Heart right ventricle (tissue), 16 donors: ENCODE measurements at regions not wholly inside any gene's neighbourhood (a gene's known extent, or its start where the extent isn't known, plus 50 kb on each side); places are given as distances from the start of the nearest gene placed in this dataset.

Source experiments
- ATAC-seq, 8 donors: fragments of 200-7000 bp; cut with Tn5 transposase; one replicate each; pipeline ENCODE4 v1.9.1; 2020; ENCODE audit warnings: mild to moderate bottlenecking in 8 of 8, moderate library complexity in 8 of 8, moderate number of reproducible peaks in 1 of 8
- DNase-seq, 2 donors: peaks; one replicate each; pipeline ENCODE4 v3.0.0-alpha.2; 2020
- H3K27ac ChIP-seq, 10 donors: fragments of 200-600 bp; sonication (generic) in 2 of 10; one replicate each; pipeline versions ENCODE4 v1.5.0 to v1.8.0; 2020 to 2022; ENCODE audit warnings: mild to moderate bottlenecking in 3 of 10
- H3K27me3 ChIP-seq, 7 donors: fragments of 200-600 bp; one replicate each; pipeline ENCODE4 v1.8.0; 2021 to 2022; ENCODE audit warnings: mild to moderate bottlenecking in 2 of 7
- H3K36me3 ChIP-seq, 9 donors: fragments of 200-600 bp; sonication (generic) in 1 of 9; one replicate each; pipeline versions ENCODE4 v1.5.0 to v1.8.0; 2020 to 2022; ENCODE audit warnings: mild to moderate bottlenecking in 2 of 9
- H3K4me1 ChIP-seq, 9 donors: fragments of 200-600 bp; sonication (generic) in 1 of 9; one replicate each; pipeline versions ENCODE4 v1.5.0 to v1.8.0; 2020 to 2022; ENCODE audit warnings: mild to moderate bottlenecking in 4 of 9
- H3K4me3 ChIP-seq, 10 donors: fragments of 200-600 bp; sonication (generic) in 2 of 10; one replicate each; pipeline versions ENCODE4 v1.5.0 to v1.8.0; 2020 to 2022; ENCODE audit warnings: mild to moderate bottlenecking in 7 of 10, moderate library complexity in 2 of 10
- H3K9me3 ChIP-seq, 11 donors: fragments of 200-600 bp in 10 of 11; sonication (generic) in 2 of 11; one replicate each; pipeline versions ENCODE4 v1.5.0 to v1.8.0; 2013 to 2022; ENCODE audit warnings: mild to moderate bottlenecking in 2 of 11, control low read depth in 1 of 11, moderate library complexity in 1 of 11
- CTCF ChIP-seq, 9 donors: fragments of 200-600 bp; sonication (generic) in 2 of 9; IDR thresholded peaks; one replicate each; pipeline versions ENCODE4 v1.5.0 to v1.8.0; 2021 to 2022; ENCODE audit warnings: antibody characterized with exemption in 9 of 9, mild to moderate bottlenecking in 5 of 9, moderate library complexity in 1 of 9
- WGBS, 2 donors: extraction: QIAGEN DNeasy Blood & Tissue Kit; methylation state at CpG; one replicate each; pipeline ENCODE4 v1.1.7; 2013; ENCODE audit warnings: inconsistent platforms in 1 of 2; 5-methylcytosine and 5-hydroxymethylcytosine counted together
- intact Hi-C, 10 donors: fragments of 100-400 bp; cut with DNase I; formaldehyde crosslinking; loops; one replicate each; pipeline versions ENCODE4 v1.11.1 to v1.14.2; 2022
- donor health status: Arrhythmogenic right ventricular cardiomyopathy.
- donor health status: ischemic (EF 13 %, LVEDD 7.1; RV severe dilation, severe dysfunction).
- donor health status: healthy with polysubstance abuse.
- donor health status: DM: no; HTN: yes; CAD: no.
- donor health status: DM: no; HTN: no; CAD: no.
- donor health status: ischemic (EF 25% LVEDD 6.9; RV normal size, moderate dysfunction).
- donor health status: ischemic (EF 25% LVEDD 5.7; RV mildly dilated, moderate dysfunction).
- donor health status: healthy.
- donor health status: DM: yes; HTN: yes; CAD: no.
- donor health status: Ischemic cardiomyopathy.
- donor health status: ischemic (EF 35%, LVEDD 5.7; RV mildly dilated, moderate dysfunction).
- donor health status: nonischemic (EF 11% LVEDD 7.7; RV severe dilation, severe dysfunction).
- donor health status: DM: yes; HTN: yes; CAD: no.
- donor health status: PGD.
- donor health status: ischemic (EF 29% LVEDD 5.4; RV normal size, mild dysfunction).
- donor health status: nonischemic (EF 23%, LVEDD 6.1; RV moderate dilation, normal function).

GRCh38 chr5:60338846-60339245, 361.1 kb downstream of the DEPDC1B start:
- H3K9me3 ChIP-seq, result no peaks in the 10 kb centered on the region
- H3K4me3 ChIP-seq, result no peak overlapping the region
- intact Hi-C loops, result no loop called here
- no peaks in the 10 kb centered on the region for H3K4me1 ChIP-seq
- no peak for TF ChIP-seq CTCF (IDR thresholded peaks at IDR 0.05)
- 94 to 99% methylated on average over 3 of the region's 3 CpGs for WGBS, 2 donors
- no peaks in the 10 kb centered on the region for H3K27me3 ChIP-seq
- ATAC-seq, result no peak
- H3K36me3 ChIP-seq, result no peaks in the 10 kb centered on the region
- H3K27ac ChIP-seq, result no peak overlapping the region
- DNase-seq, result no peak

- no peaks in the 10 kb centered on the region for H3K4me1 ChIP-seq
- no peak for DNase-seq
- H3K36me3 ChIP-seq, result no peaks in the 10 kb centered on the region
- H3K9me3 ChIP-seq, result no peaks in the 10 kb centered on the region
- no peak overlapping the region for H3K27ac ChIP-seq
- no peak overlapping the region for H3K4me3 ChIP-seq
- no peaks in the 10 kb centered on the region for H3K27me3 ChIP-seq
- intact Hi-C loops, result no loop called here
- no peak for TF ChIP-seq CTCF (IDR thresholded peaks at IDR 0.05)
- no peak for ATAC-seq
Measured at GRCh38 chr5:60336491-60336890, 363.5 kb downstream of the DEPDC1B start.

GRCh38 chr5:60335913-60336312, 364.1 kb downstream of the DEPDC1B start:
- intact Hi-C loops, result no loop called here
- H3K9me3 ChIP-seq, result no peaks in the 10 kb centered on the region
- no peak for TF ChIP-seq CTCF (IDR thresholded peaks at IDR 0.05)
- H3K36me3 ChIP-seq, result no peaks in the 10 kb centered on the region
- no peaks in the 10 kb centered on the region for H3K27me3 ChIP-seq
- no peak overlapping the region for H3K27ac ChIP-seq
- no peak overlapping the region for H3K4me3 ChIP-seq
- ATAC-seq, result no peak
- H3K4me1 ChIP-seq, result no peaks in the 10 kb centered on the region
- no peak for DNase-seq
- 86% methylated on average over 2 of the region's 2 CpGs for WGBS, 2 donors

- Histone ChIP-seq H3K4me1 (no peaks in the 10 kb centered on the region), H3K36me3 (no peaks in the 10 kb centered on the region), H3K9me3 (no peaks in the 10 kb centered on the region), H3K27me3 (peaks cover 0 to 2% (median 0%) of the 10 kb centered on the region in 7 donors), H3K27ac (no peak overlapping the region), H3K4me3 (no peak overlapping the region)
- intact Hi-C loops, result no loop called here
- no peak for DNase-seq
- TF ChIP-seq CTCF (IDR thresholded peaks at IDR 0.05), result no peak
- WGBS, 2 donors, result 76 to 78% methylated on average over 2 of the region's 2 CpGs
- no peak for ATAC-seq
Measured at GRCh38 chr5:60334281-60334713, 365.7 kb downstream of the DEPDC1B start.
